ENCODE measurements at regions not wholly inside any gene's neighbourhood (a gene's known extent, or its start where the extent isn't known, plus 50 kb on each side); places are given as distances from the start of the nearest gene placed in this dataset.
"Not testable (repeated sequence)": the region's sequence is repeated elsewhere in the genome, so short reads cannot be mapped to it uniquely, and the experiment has no call there.

DNA sequence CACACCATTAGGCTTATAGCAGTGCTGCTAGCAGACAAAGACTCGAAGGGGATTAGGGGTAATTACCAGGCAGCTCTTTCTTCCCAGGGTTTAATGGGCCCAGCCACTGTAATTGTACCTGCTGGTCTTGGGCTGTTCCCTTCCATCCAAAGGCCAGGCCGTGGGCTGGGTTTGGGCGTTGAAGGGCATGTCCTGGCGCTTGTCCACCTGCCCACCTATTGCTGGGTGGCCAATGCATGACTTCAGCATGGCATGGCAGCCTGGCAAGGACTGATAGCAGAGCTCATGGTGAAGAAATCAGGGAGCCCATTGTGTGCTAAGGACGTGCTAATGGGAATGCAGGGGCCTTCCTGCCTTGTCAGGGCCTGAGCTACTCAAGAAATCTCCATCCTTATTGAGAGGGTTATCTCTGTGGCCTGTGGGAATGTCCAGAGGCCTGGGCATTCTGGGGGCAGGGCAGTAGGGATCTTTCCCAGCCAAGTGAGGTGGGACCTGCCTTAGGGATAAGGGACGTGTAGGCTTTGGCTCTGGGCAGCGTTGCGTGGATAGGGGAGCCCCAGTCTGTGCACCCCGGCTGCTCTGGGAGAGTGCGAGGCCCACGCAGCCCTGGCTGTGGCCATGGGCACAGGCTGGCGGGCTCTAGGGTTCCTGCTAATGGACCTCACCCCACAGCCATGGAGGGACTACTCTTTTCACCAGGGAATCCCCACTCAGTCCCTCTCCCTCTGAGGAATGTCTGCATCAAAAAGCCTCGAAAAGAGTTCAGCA, 116.1 kb upstream of the PITX1 start:
- ChIA-PET CTCF (no interaction called here), POLR2A (no interaction called here)

GRCh38 chr5:135149229-135149955, 115.4 kb upstream of the PITX1 start:
- ChIA-PET CTCF (no interaction called here), POLR2A (no interaction called here)

- POLR2A ChIA-PET, result no interaction called here
- CTCF ChIA-PET, result no interaction called here
Measured at GRCh38 chr5:135147294-135148090, 113.5 kb upstream of the PITX1 start.

DNA sequence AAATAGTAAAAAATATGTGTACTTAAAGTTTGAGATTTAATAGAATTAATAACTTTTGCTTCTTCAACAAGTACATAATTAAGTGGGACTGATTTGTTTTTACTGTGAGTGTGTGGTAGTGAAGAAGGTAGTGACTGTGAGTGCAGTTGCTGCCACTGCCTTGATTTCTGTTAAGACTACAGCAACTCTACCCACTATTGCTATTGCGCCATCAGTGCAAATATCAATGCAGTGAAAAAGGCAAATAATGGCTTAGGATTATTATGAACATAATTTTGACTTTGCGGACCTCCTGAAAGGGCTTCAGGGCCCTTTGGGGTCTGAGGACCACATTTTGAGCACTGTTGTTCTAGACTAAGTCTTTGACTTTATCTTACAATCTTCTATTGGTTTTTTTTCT, 112.0 kb upstream of the PITX1 start:
- ChIA-PET CTCF (no interaction called here), POLR2A (no interaction called here)

DNA sequence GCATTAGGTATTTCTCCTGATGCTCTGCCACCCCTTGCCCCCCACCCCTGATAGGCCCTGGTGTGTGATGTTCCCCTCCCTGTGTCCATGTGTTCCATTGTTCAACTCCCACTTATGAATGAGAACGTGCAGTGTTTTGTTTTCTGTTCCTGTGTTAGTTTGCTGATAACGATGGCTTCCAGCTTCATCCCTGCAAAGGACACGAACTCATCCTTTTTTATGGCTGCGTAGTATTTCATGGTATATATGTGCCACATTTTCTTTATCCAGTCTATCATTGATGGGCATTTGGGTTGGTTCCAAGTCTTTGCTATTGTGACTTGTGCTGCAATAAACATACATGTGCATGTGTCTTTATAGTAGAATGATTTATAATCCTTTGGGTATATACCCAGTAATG, 109.7 kb upstream of the PITX1 start:
- CTCF ChIA-PET, POLR2A ChIA-PET: not testable (repeated sequence)

DNA sequence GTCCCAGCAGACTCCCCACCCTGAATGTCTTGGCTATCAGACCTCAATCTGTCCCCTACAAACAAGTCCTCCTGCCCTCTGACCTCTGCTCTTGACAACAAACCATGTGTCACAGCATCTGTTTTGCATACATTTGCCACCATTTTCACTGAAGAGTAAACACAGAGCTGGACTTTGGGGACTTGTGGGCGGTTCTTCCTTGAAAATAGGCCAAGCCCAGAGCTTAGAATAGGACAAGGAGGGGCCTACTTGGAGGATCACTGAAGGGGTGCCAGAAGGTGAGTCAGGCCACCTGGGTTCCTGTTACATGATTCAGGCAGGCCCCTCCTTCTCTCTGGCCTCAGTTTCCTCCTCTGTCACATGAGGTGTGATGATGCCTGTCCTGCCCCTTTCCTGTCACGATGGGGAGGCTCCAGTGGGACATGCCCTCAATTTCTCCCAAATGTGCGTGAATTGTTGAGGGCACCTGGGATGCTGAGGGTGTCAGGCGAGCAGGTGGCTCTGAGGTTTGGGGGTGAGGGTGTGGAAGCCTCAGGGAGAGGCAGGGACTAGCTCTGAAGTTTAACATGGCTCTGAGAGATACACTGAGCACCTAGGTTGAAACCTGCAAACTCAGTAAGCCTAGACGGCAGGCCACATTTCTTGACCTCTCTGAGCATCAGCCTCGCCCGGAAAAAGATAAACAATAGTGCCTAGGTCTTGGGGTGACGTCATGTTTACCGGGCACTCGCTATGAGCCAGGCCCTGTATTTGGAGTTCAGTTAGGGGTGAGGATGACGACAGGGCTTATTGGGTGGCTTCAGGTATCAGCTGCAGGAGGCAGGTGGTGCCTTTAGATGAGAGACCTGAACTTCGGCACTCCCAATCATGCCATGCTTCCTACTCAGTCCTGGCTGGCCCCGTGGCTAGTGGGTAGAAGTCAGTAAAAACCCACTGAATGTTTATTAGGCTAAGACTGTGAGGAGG, 107.6 kb upstream of the PITX1 start:
- ChIA-PET POLR2A (no interaction called here), CTCF (no interaction called here)

GRCh38 chr5:135140446-135141204, 106.6 kb upstream of the PITX1 start:
- CTCF ChIA-PET, result no interaction called here

GRCh38 chr5:135139381-135140134, 105.5 kb upstream of the PITX1 start:
- ChIA-PET POLR2A (no interaction called here), CTCF (no interaction called here)

More at GRCh38 chr5:135140446-135141204, 106.6 kb upstream of the PITX1 start:
- POLR2A ChIA-PET, result no interaction called here

DNA sequence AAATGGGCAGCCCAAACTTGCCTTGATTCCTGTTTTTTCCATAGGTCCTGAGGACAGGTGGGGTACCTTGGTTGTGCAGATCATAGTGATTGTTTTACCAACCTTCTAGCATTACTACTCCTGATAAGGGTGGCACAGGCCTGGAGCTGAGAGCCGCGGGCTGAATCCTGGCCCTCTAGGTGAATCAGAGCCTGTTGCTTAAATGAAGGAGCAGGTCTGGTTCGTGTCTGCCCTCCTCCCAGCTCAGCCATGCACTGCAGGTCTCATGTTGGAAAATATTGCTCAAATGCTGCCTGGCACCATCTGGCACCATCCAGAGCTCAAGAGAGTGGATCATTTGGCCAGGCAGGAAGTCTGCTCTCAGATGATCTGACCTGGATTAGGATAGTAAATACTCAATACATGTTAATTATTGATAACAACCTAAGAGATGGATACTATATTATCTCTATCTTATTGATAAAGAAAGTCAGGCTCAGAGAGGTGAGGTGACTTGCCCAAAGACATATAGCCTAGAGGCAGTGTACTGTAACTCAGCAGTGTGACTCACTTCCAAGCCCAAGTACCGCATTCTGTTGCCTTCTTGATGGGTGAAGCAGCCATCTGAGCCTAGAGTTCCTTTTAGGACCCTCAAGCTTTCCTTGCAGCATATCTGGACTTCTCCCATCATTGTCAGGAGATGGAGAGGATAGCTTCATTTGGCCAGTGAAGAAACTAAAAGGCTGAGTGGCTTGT, 104.3 kb upstream of the PITX1 start:
- ChIA-PET CTCF (no interaction called here), POLR2A (no interaction called here)

GRCh38 chr5:135137146-135137915, 103.3 kb upstream of the PITX1 start:
- ChIA-PET POLR2A (no interaction called here), CTCF (no interaction called here)

- POLR2A ChIA-PET, result no interaction called here
Measured at GRCh38 chr5:135136546-135136945, 102.5 kb upstream of the PITX1 start.

GRCh38 chr5:135135530-135136226, 101.7 kb upstream of the PITX1 start:
- ChIA-PET POLR2A (no interaction called here), CTCF (no interaction called here)

More at GRCh38 chr5:135136546-135136945, 102.5 kb upstream of the PITX1 start:
- CTCF ChIA-PET, result no interaction called here

DNA sequence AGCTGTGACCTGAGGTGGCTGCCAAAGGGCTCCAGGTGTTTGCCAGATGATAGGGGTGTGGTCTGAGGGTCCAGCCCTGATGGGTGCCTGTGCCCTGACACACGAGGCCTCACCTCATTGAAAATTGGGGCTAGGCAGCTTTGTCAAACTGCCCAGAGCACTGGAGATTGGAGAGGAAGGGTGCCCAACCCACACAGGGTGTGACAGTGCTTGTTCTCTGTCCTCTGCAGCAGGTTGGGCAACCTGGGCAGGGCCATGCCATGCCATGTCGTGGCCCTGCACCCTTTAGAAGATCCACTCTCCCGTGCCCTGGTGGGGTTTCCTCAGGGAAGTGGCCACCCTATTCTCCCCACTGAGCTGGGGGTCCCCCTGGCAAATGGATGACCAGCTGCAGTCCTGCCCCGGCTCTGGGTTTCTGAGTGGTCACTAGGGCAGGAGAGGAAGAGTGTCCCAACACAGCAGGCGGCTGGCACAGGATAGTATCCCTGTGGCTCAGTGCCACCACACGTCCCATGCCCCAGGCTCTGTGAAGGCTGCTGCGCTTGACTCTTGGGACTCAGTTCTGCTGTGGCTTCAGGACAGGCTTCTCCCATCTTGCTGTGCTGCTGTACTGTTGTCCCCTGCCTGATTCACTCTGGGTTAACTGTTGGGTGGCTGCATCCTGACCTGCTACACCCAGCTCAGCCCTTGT, 100.8 kb upstream of the PITX1 start:
- CTCF ChIA-PET, result no interaction called here
- POLR2A ChIA-PET, result no interaction called here

- ChIA-PET POLR2A (no interaction called here), CTCF (no interaction called here)
Measured at GRCh38 chr5:135133698-135134515, 99.9 kb upstream of the PITX1 start.

- CTCF ChIA-PET, result no interaction called here
- POLR2A ChIA-PET, result no interaction called here
Measured at GRCh38 chr5:135133181-135133580, 99.2 kb upstream of the PITX1 start.

Data from activated CD8-positive, alpha-beta memory T cell treated with anti-CD3 and anti-CD28 coated beads for 36 hours (primary cell).